ENCODE measurements at regions not wholly inside any gene's neighbourhood (a gene's known extent, or its start where the extent isn't known, plus 50 kb on each side); places are given as distances from the start of the nearest gene placed in this dataset.

- ChIA-PET POLR2A (ENCODE audit: unreplicated experiment) (no interaction called here), CTCF (no interaction called here)
- intact Hi-C loops (cut with micrococcal nuclease; ENCODE audit: unreplicated experiment): no loop called here
- no TSS peak for BruUV-seq (replicated peaks)
- H4K20me1 ChIP-seq (ENCODE audit: insufficient read depth): no peaks in the 10 kb centered on the region; the same call in 1 of the 2 replicates
- peaks cover 23% of the 10 kb centered on the region for H3K79me2 ChIP-seq (ENCODE audit: low read depth)
- H3K27ac ChIP-seq: no peak overlapping the region
- H2AFZ ChIP-seq: no peak overlapping the region
- H3K27me3 ChIP-seq (ENCODE audit: insufficient read depth, low read depth): no peaks in the 10 kb centered on the region
- no peak for TF ChIP-seq CTCF (conservative IDR thresholded peaks at IDR 0.05)
- no peak for TF ChIP-seq EZH2 (IDR thresholded peaks at IDR 0.05; ENCODE audit: low read depth)
- no peak overlapping the region for H3K4me2 ChIP-seq
- no peak overlapping the region for H3K4me3 ChIP-seq
- H3K9me2 ChIP-seq (ENCODE audit: insufficient read depth): no peaks in the 10 kb centered on the region
- DNase-seq: no peak
- H3K4me1 ChIP-seq (replicated peaks; ENCODE audit: insufficient read depth): peaks cover 13% of the 10 kb centered on the region
- H3K9me3 ChIP-seq (ENCODE audit: insufficient read depth, low read depth): no peaks in the 10 kb centered on the region
- no peaks in the 10 kb centered on the region for H3K36me3 ChIP-seq (ENCODE audit: low read depth)
- peaks cover 20% of the 10 kb centered on the region for H3F3A ChIP-seq (ENCODE audit: insufficient read depth, low read depth)
These were observed 175.4 kb downstream of the SEC14L1 start for GRCh38 chr17:77316191-77316641.

DNA sequence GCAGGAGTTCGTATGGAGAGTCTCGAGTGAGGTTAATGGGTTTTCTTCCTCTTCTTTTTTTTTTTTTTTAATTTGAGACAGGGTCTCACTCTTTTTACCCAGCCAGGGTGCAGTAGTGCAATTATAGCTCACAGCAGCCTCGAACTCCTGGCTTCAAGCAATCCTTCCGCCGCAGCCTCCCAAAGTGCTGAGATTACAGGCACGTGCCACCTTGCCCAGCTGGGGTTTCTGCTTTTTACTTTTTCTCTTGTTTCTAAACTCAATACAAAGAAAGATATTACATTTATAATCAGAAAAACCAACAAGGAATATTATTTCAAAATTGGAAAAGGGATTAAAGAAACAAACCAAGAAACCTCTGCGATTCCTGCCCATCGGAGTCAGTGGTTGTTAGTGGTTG lies 175.9 kb downstream of the SEC14L1 start:
- H2AFZ ChIP-seq: no peak overlapping the region
- H3K4me1 ChIP-seq (replicated peaks; ENCODE audit: insufficient read depth): peaks cover 13% of the 10 kb centered on the region
- H3K4me2 ChIP-seq: no peak overlapping the region

DNA sequence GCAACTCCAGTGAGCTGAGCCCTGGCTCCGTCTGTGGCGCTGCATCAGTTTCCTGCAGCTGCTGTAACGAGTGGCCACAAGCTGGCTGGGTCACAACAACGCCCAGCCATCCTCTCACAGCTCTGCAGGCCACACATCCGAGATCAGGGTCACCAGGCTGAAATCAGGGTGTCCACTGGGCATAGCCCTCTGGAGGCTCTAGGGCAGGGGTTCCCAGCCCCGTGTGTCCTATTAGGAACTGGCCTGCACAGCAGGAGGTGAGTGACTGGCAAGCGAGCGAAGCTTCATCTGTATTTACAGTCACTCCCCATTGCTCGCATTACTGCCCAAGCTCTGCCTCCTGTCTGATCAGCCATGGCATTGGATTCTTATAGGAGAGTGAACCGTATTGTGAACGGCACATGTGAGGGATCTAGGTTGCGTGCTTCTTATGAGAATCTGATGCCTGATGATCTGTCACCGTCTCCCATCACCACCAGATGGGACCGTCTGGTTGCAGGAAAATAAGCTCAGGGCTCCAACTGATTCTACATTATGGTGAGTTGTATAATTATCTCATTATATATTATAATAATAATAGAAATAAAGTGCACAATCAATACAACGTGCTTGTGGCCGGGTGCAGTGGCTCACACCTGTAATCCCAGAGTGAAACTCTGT lies 176.5 kb downstream of the SEC14L1 start:
- H3K36me3 ChIP-seq (ENCODE audit: low read depth): no peaks in the 10 kb centered on the region
- ChIA-PET CTCF (no interaction called here), POLR2A (ENCODE audit: unreplicated experiment) (no interaction called here)
- H3K9me2 ChIP-seq (ENCODE audit: insufficient read depth): no peaks in the 10 kb centered on the region
- no peaks in the 10 kb centered on the region; the same call in 1 of the 2 replicates for H4K20me1 ChIP-seq (ENCODE audit: insufficient read depth)
- BruUV-seq (replicated peaks): no TSS peak
- no peak overlapping the region for H3K4me3 ChIP-seq
- H3K79me2 ChIP-seq (ENCODE audit: low read depth): peaks cover 33% of the 10 kb centered on the region
- no peaks in the 10 kb centered on the region for H3K9me3 ChIP-seq (ENCODE audit: insufficient read depth, low read depth)
- no peaks in the 10 kb centered on the region for H3K27me3 ChIP-seq (ENCODE audit: insufficient read depth, low read depth)
- no peak overlapping the region for H2AFZ ChIP-seq
- peaks cover 28% of the 10 kb centered on the region for H3F3A ChIP-seq (ENCODE audit: insufficient read depth, low read depth)
- TF ChIP-seq EZH2 (IDR thresholded peaks at IDR 0.05; ENCODE audit: low read depth): no peak
- no peak for TF ChIP-seq CTCF (conservative IDR thresholded peaks at IDR 0.05)
- no peak overlapping the region for H3K4me2 ChIP-seq
- no peak for DNase-seq
- H3K4me1 ChIP-seq (replicated peaks; ENCODE audit: insufficient read depth): peaks cover 13% of the 10 kb centered on the region
- intact Hi-C loops (cut with micrococcal nuclease; ENCODE audit: unreplicated experiment): no loop called here
- no peak overlapping the region for H3K27ac ChIP-seq

More for the DNA sequence above, 175.9 kb downstream of the SEC14L1 start:
- no peak overlapping the region for H3K4me3 ChIP-seq
- ChIA-PET POLR2A (ENCODE audit: unreplicated experiment) (no interaction called here), CTCF (no interaction called here)
- H3K9me3 ChIP-seq (ENCODE audit: insufficient read depth, low read depth): no peaks in the 10 kb centered on the region
- no peaks in the 10 kb centered on the region for H3K36me3 ChIP-seq (ENCODE audit: low read depth)
- no peak overlapping the region for H3K27ac ChIP-seq
- no peaks in the 10 kb centered on the region for H3K9me2 ChIP-seq (ENCODE audit: insufficient read depth)
- no peaks in the 10 kb centered on the region; the same call in 1 of the 2 replicates for H4K20me1 ChIP-seq (ENCODE audit: insufficient read depth)
- no peaks in the 10 kb centered on the region for H3K27me3 ChIP-seq (ENCODE audit: insufficient read depth, low read depth)
- no peak for TF ChIP-seq EZH2 (IDR thresholded peaks at IDR 0.05; ENCODE audit: low read depth)
- no peak for TF ChIP-seq CTCF (conservative IDR thresholded peaks at IDR 0.05)
- intact Hi-C loops (cut with micrococcal nuclease; ENCODE audit: unreplicated experiment): no loop called here
- peaks cover 22% of the 10 kb centered on the region for H3F3A ChIP-seq (ENCODE audit: insufficient read depth, low read depth)
- no TSS peak for BruUV-seq (replicated peaks)
- peaks cover 27% of the 10 kb centered on the region for H3K79me2 ChIP-seq (ENCODE audit: low read depth)
- no peak for DNase-seq
